ENCODE measurements at regions not wholly inside any gene's neighbourhood (a gene's known extent, or its start where the extent isn't known, plus 50 kb on each side); places are given as distances from the start of the nearest gene placed in this dataset.
A peak's percentile ranks its signal among the peaks of the same experiment; 100 is the strongest.

- TF ChIP-seq CTCF (conservative IDR thresholded peaks at IDR 0.05; ENCODE audit: low read depth, low read length), result no peak
- DNase-seq (ENCODE audit: low read depth), result no peak
- no peak overlapping the region for H3K4me3 ChIP-seq (ENCODE audit: low read length)
Measured at GRCh38 chr11:109629734-109630133, 207.7 kb downstream of the C11orf87 start.

GRCh38 chr11:109641549-109641948 is 219.6 kb downstream of the C11orf87 start:
- no peak overlapping the region for H3K4me3 ChIP-seq (ENCODE audit: low read length)
- peak; percentile 29 for DNase-seq (ENCODE audit: low read depth)
- peak; percentile 46 for TF ChIP-seq CTCF (conservative IDR thresholded peaks at IDR 0.05; ENCODE audit: low read depth, low read length)

- no peak for DNase-seq (ENCODE audit: low read depth)
- H3K4me3 ChIP-seq (ENCODE audit: low read length), result no peak overlapping the region
- TF ChIP-seq CTCF (conservative IDR thresholded peaks at IDR 0.05; ENCODE audit: low read depth, low read length), result no peak
Measured at GRCh38 chr11:109644152-109644551, 222.2 kb downstream of the C11orf87 start.

GRCh38 chr11:109648804-109649203 is 226.8 kb downstream of the C11orf87 start:
- TF ChIP-seq CTCF (conservative IDR thresholded peaks at IDR 0.05; ENCODE audit: low read depth, low read length), result no peak
- no peak overlapping the region for H3K4me3 ChIP-seq (ENCODE audit: low read length)
- DNase-seq (ENCODE audit: low read depth), result no peak

- no peak overlapping the region for H3K4me3 ChIP-seq (ENCODE audit: low read length)
- no peak for TF ChIP-seq CTCF (conservative IDR thresholded peaks at IDR 0.05; ENCODE audit: low read depth, low read length)
- DNase-seq (ENCODE audit: low read depth), result no peak
Measured at GRCh38 chr11:109654091-109654490, 232.1 kb downstream of the C11orf87 start.

GRCh38 chr11:109658190-109658589 is 236.2 kb downstream of the C11orf87 start:
- no peak for TF ChIP-seq CTCF (conservative IDR thresholded peaks at IDR 0.05; ENCODE audit: low read depth, low read length)
- DNase-seq (ENCODE audit: low read depth), result no peak

GRCh38 chr11:109667719-109668118 is 245.7 kb downstream of the C11orf87 start:
- H3K4me3 ChIP-seq (ENCODE audit: low read length), result no peak overlapping the region
- DNase-seq (ENCODE audit: low read depth), result no peak
- no peak for TF ChIP-seq CTCF (conservative IDR thresholded peaks at IDR 0.05; ENCODE audit: low read depth, low read length)

More at GRCh38 chr11:109658190-109658589, 236.2 kb downstream of the C11orf87 start:
- no peak overlapping the region for H3K4me3 ChIP-seq (ENCODE audit: low read length)

Data from retinal pigment epithelial cell (primary cell).